Aorta (tissue), 5 donors: ENCODE measurements at regions not wholly inside any gene's neighbourhood (a gene's known extent, or its start where the extent isn't known, plus 50 kb on each side); places are given as distances from the start of the nearest gene placed in this dataset.

Experiments used
- ATAC-seq: fragments of 200-7000 bp; cut with Tn5 transposase; one replicate; pipeline ENCODE4 v1.9.1; 2022; ENCODE audit warnings: moderate library complexity; ENCODE audit not compliant: low FRiP score
- DNase-seq, 2 donors: peaks; one replicate each; pipeline ENCODE4 v3.0.0-alpha.2; 2020
- H3K27ac ChIP-seq, 2 donors: one replicate each; pipeline ENCODE4 v1.5.1; 2013; ENCODE audit warnings: low read length in 2 of 2, mild to moderate bottlenecking in 2 of 2, moderate library complexity in 2 of 2, control low read depth in 1 of 2, inconsistent platforms in 1 of 2, low read depth in 1 of 2
- H3K27me3 ChIP-seq, 2 donors: one replicate each; pipeline ENCODE4 v1.6.1; 2013; ENCODE audit warnings: control low read depth in 1 of 2, low read length in 1 of 2, mild to moderate bottlenecking in 1 of 2, moderate library complexity in 1 of 2; ENCODE audit not compliant: insufficient read depth in 2 of 2, control insufficient read depth in 1 of 2
- H3K36me3 ChIP-seq, 2 donors: one replicate each; pipeline ENCODE4 v1.6.1; 2013; ENCODE audit warnings: control low read depth in 1 of 2, low read length in 1 of 2, mild to moderate bottlenecking in 1 of 2; ENCODE audit not compliant: insufficient read depth in 2 of 2, control insufficient read depth in 1 of 2
- H3K4me1 ChIP-seq, 2 donors: one replicate each; pipeline ENCODE4 v1.6.1; 2013; ENCODE audit warnings: low read length in 2 of 2, control low read depth in 1 of 2, mild to moderate bottlenecking in 1 of 2, moderate library complexity in 1 of 2; ENCODE audit not compliant: insufficient read depth in 2 of 2, control insufficient read depth in 1 of 2
- H3K4me3 ChIP-seq, 2 donors: one replicate each; pipeline ENCODE4 v1.5.1; 2013; ENCODE audit warnings: low read length in 2 of 2, control low read depth in 1 of 2, mild to moderate bottlenecking in 1 of 2
- H3K9me3 ChIP-seq: one replicate; pipeline ENCODE4 v1.6.1; 2013; ENCODE audit warnings: mild to moderate bottlenecking, low read length; ENCODE audit not compliant: control insufficient read depth
- WGBS, 2 donors: extraction: QIAGEN DNeasy Blood & Tissue Kit; methylation state at CpG; one replicate each; pipeline ENCODE4 v1.1.7; 2013; 5-methylcytosine and 5-hydroxymethylcytosine counted together
- intact Hi-C, 2 donors: fragments of 100-400 bp; cut with DNase I; formaldehyde crosslinking; loops; one replicate each; pipeline versions ENCODE4 v1.14.2 to v1.15.0; 2022
- donor health status: healthy with polysubstance abuse.
- donor health status: Bipolar disorder and iron deficiency.
- donor health status: DM: no; HTN: no; CAD: no.
- donor health status: DM: no; HTN: no; CAD: no.
- donor health status: DM: yes; HTN: yes; CAD: no.

DNA sequence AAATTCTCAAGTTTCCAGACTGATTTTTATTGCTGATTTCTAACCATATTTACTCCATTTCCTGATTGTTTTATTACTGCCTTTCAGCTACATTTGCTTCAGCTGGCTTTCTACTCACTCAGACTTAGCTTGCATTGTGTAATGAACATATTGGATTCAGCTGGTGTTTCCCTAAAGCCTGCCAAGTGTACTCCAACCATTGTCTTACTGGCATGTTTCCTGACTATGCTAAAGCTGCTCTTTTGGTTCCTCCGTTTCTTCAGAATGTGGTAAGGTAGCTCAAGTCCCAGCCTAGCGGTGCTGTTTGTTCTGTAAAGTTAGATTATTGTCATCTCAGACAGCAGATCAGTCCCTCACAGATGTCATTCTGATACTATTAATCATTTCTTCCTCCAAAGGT, 53.1 kb upstream of the GLRA2 start:
- WGBS, 2 donors = 56 to 57% methylated on average over 2 of the region's 2 CpGs

GRCh38 chrX:14449773-14450172, 79.6 kb upstream of the GLRA2 start:
- no peak for DNase-seq
- WGBS, 2 donors = 82 to 91% methylated on average over 2 of the region's 2 CpGs
- ATAC-seq = peak; percentile 9
- Histone ChIP-seq H3K4me1 (no peaks in the 10 kb centered on the region), H3K9me3 (no peaks in the 10 kb centered on the region), H3K27me3 (no peaks in the 10 kb centered on the region), H3K36me3 (no peaks in the 10 kb centered on the region), H3K27ac (no peak overlapping the region), H3K4me3 (no peak overlapping the region)
- intact Hi-C loops = no loop called here

More for the DNA sequence above, 53.1 kb upstream of the GLRA2 start:
- no peak overlapping the region for H3K4me3 ChIP-seq
- no peak for DNase-seq
- H3K27me3 ChIP-seq = no peaks in the 10 kb centered on the region
- H3K4me1 ChIP-seq = no peaks in the 10 kb centered on the region
- no peak overlapping the region for H3K27ac ChIP-seq
- no peak for ATAC-seq
- no peaks in the 10 kb centered on the region for H3K36me3 ChIP-seq
- intact Hi-C loops = no loop called here
- H3K9me3 ChIP-seq = no peaks in the 10 kb centered on the region

GRCh38 chrX:14448406-14448805, 80.9 kb upstream of the GLRA2 start:
- Histone ChIP-seq H3K4me3 (no peak overlapping the region), H3K27me3 (no peaks in the 10 kb centered on the region), H3K27ac (no peak overlapping the region), H3K9me3 (no peaks in the 10 kb centered on the region), H3K36me3 (no peaks in the 10 kb centered on the region), H3K4me1 (no peaks in the 10 kb centered on the region)
- no peak for ATAC-seq
- DNase-seq = no peak
- intact Hi-C loops = no loop called here
- 81 to 87% methylated on average over 9 of the region's 9 CpGs for WGBS, 2 donors

DNA sequence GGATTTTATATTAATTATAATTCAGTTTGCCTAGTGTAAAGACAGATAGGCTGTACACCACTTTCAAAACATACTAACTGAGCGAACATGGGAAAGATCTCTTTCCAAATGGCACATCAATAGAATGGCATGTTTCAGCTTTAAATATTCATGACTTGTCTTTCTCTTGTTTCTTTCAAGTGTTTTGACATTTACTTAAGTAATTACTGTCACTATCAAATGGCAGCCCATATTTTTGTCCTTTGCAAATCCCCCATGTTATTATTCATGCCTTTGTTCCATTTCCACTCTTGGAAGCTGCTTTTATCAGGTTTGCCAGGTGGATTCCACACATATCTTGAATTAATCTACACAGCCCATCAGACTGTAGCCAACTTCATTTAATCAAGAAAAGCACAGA, 89.2 kb upstream of the GLRA2 start:
- DNase-seq = no peak
- Histone ChIP-seq H3K36me3 (no peaks in the 10 kb centered on the region), H3K4me1 (no peaks in the 10 kb centered on the region), H3K4me3 (no peak overlapping the region), H3K27ac (no peak overlapping the region), H3K27me3 (no peaks in the 10 kb centered on the region), H3K9me3 (no peaks in the 10 kb centered on the region)
- intact Hi-C loops = no loop called here
- no peak for ATAC-seq
- 63 to 81% methylated on average over 1 of the region's 1 CpG for WGBS, 2 donors

GRCh38 chrX:14427614-14428013, 101.7 kb upstream of the GLRA2 start:
- H3K36me3 ChIP-seq = no peaks in the 10 kb centered on the region
- 73 to 78% methylated on average over 1 of the region's 1 CpG for WGBS, 2 donors
- intact Hi-C loops = no loop called here
- H3K27ac ChIP-seq = no peak overlapping the region
- DNase-seq (no peak), ATAC-seq (no peak)
- no peaks in the 10 kb centered on the region for H3K27me3 ChIP-seq
- no peak overlapping the region for H3K4me3 ChIP-seq
- no peaks in the 10 kb centered on the region for H3K4me1 ChIP-seq
- H3K9me3 ChIP-seq = no peaks in the 10 kb centered on the region

DNA sequence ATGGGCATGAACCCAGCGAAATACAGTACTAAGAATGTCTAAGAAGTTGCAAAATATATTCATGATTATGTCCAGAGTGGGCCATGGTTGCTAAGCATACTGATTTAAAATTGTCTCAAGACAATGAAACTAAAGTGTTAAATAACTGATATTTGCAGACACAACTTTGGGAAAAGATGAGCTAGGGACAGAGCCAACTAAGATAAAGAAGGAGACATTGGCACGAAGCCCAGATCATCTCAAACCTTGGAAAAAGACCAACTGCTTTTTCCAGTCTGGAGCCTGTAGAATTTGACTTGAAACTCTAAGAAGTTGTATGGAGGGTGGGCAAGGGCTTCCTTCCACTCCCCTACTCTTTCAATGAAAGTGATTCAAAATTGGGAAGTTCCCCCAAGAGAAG, 108.5 kb upstream of the GLRA2 start:
- no peak for ATAC-seq
- DNase-seq = no peak
- intact Hi-C loops = no loop called here
- no peak overlapping the region for H3K27ac ChIP-seq
- no peaks in the 10 kb centered on the region for H3K4me1 ChIP-seq
- H3K4me3 ChIP-seq = no peak overlapping the region
- H3K36me3 ChIP-seq = no peaks in the 10 kb centered on the region
- no peaks in the 10 kb centered on the region for H3K9me3 ChIP-seq
- WGBS, 2 donors = 30 to 46% methylated on average over 2 of the region's 2 CpGs
- H3K27me3 ChIP-seq = no peaks in the 10 kb centered on the region

DNA sequence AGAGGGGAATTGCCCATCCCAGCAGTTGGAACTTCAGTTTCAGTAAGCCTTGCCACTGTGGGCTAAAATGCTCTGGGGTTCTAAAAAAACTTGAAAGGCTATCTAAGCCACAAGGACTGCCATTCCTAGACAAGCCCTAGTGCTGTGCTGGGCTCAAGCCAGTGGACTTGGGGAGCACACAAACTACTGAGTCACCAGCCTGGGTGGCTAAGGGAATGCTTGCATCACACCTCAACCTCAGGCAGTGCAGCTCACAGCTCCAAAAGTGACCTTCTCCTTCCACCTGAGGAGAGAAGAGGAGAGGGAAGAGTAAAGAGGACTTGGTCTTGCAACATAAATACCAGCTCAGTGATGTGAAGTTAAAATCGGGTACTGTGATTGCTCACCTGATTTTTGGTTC, 116.7 kb upstream of the GLRA2 start:
- Histone ChIP-seq H3K4me3 (no peak overlapping the region), H3K4me1 (no peaks in the 10 kb centered on the region), H3K36me3 (no peaks in the 10 kb centered on the region), H3K9me3 (no peaks in the 10 kb centered on the region), H3K27ac (no peak overlapping the region), H3K27me3 (no peaks in the 10 kb centered on the region)
- WGBS, 2 donors = 62 to 78% methylated on average over 1 of the region's 1 CpG
- no peak for ATAC-seq
- intact Hi-C loops = no loop called here
- DNase-seq = no peak

DNA sequence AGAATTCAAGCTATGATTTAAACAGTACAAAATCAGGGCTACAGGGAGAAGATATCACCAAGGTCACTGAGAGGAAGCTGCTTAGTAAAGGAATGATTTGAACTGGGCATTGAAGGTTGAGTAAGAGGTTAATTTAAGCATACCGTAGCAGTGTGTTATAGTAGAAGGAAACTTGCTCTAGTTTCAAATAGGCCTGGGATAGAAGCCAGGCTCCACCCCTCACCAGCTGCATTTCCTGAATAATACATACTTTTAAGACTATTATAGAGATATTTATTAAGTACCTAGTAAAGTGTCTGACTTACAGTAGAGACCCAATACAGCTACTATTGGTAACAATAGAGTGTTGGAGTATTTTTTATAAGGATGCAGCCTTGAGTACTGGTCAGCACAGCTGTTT, 118.0 kb upstream of the GLRA2 start:
- H3K9me3 ChIP-seq = no peaks in the 10 kb centered on the region
- H3K27ac ChIP-seq = no peak overlapping the region
- no peaks in the 10 kb centered on the region for H3K4me1 ChIP-seq
- intact Hi-C loops = no loop called here
- ATAC-seq (no peak), DNase-seq (no peak)
- 6 to 50% methylated on average over 1 of the region's 1 CpG for WGBS, 2 donors
- no peaks in the 10 kb centered on the region for H3K36me3 ChIP-seq
- H3K4me3 ChIP-seq = no peak overlapping the region
- no peaks in the 10 kb centered on the region for H3K27me3 ChIP-seq

- ATAC-seq = no peak
- whole genome bisulfite sequencing, 2 donors = 46 to 47% methylated on average over 2 of the region's 2 CpGs
Measured at GRCh38 chrX:14409341-14409740, 120.0 kb upstream of the GLRA2 start.

More at GRCh38 chrX:14409341-14409740, 120.0 kb upstream of the GLRA2 start:
- DNase-seq = no peak
- H3K36me3 ChIP-seq = no peaks in the 10 kb centered on the region
- no peaks in the 10 kb centered on the region for H3K27me3 ChIP-seq
- intact Hi-C loops = no loop called here
- H3K4me1 ChIP-seq = no peaks in the 10 kb centered on the region
- no peak overlapping the region for H3K4me3 ChIP-seq
- no peaks in the 10 kb centered on the region for H3K9me3 ChIP-seq
- no peak overlapping the region for H3K27ac ChIP-seq
